Keratinocyte (primary cell): ENCODE measurements at regions not wholly inside any gene's neighbourhood (a gene's known extent, or its start where the extent isn't known, plus 50 kb on each side); places are given as distances from the start of the nearest gene placed in this dataset.

ENCODE experiments used
- DNase-seq: peaks from one replicate; pipeline ENCODE4 v3.0.0-alpha.2; 2011; ENCODE audit warnings: low read depth, missing footprints, low spot score
- FAIRE-seq: peaks from 2 replicates; lab custom pipeline; 2011; peaks lifted over from hg19 to GRCh38; lab: Jason Lieb, UNC
- H2AFZ ChIP-seq: 2 replicates; pipeline ENCODE4 v1.6.0; 2012; ENCODE audit warnings: low read length, control low read depth, inconsistent platforms; ENCODE audit not compliant: control insufficient read depth
- H3K27ac ChIP-seq: 2 replicates; pipeline ENCODE4 v1.5.1; 2011; ENCODE audit warnings: low read length; ENCODE audit not compliant: control insufficient read depth, insufficient read depth
- H3K27me3 ChIP-seq: 3 replicates; pipeline ENCODE4 v1.6.0; 2011; ENCODE audit warnings: low read length; ENCODE audit not compliant: control insufficient read depth, insufficient read depth; ENCODE audit errors: extremely low read depth
- H3K36me3 ChIP-seq, 2 experiments: 2 replicates in 1 of 2; 3 replicates in 1 of 2; pipeline ENCODE4 v1.5.1; 2011; ENCODE audit warnings: low read length in 2 of 2, mild to moderate bottlenecking in 1 of 2; ENCODE audit not compliant: control insufficient read depth in 2 of 2, insufficient read depth in 2 of 2; ENCODE audit errors: extremely low read depth in 1 of 2
- H3K4me1 ChIP-seq: 3 replicates; pipeline ENCODE4 v1.5.1; 2011; ENCODE audit warnings: low read length; ENCODE audit not compliant: control insufficient read depth, insufficient read depth; ENCODE audit errors: extremely low read depth
- H3K4me2 ChIP-seq: 3 replicates; pipeline ENCODE4 v1.6.0; 2011; ENCODE audit warnings: low read depth, low read length; ENCODE audit not compliant: control insufficient read depth, insufficient read depth; ENCODE audit errors: extremely low read depth
- H3K4me3 ChIP-seq, 3 experiments: fragments of 200-600 bp in 1 of 3; sonication (generic) in 1 of 3; 2 replicates in 2 of 3; 3 replicates in 1 of 3; pipeline ENCODE4 v1.5.1; 2011 to 2016; ENCODE audit warnings: low read length in 3 of 3, mild to moderate bottlenecking in 3 of 3, control low read depth in 2 of 3, inconsistent platforms in 1 of 3, low read depth in 1 of 3, mixed read lengths in 1 of 3, mixed run types in 1 of 3, moderate library complexity in 1 of 3; ENCODE audit not compliant: control insufficient read depth in 2 of 3, insufficient read depth in 2 of 3; ENCODE audit errors: extremely low read depth in 1 of 3
- H3K79me2 ChIP-seq: 2 replicates; pipeline ENCODE4 v1.6.0; 2012; ENCODE audit warnings: low read length; ENCODE audit not compliant: control insufficient read depth, insufficient read depth
- H3K9ac ChIP-seq: 3 replicates; pipeline ENCODE4 v1.6.0; 2011; ENCODE audit warnings: low read length; ENCODE audit not compliant: control insufficient read depth, insufficient read depth; ENCODE audit errors: extremely low read depth
- H3K9me1 ChIP-seq: 3 replicates; pipeline ENCODE4 v1.6.0; 2011; ENCODE audit warnings: low read length; ENCODE audit not compliant: control insufficient read depth, insufficient read depth; ENCODE audit errors: extremely low read depth
- H3K9me3 ChIP-seq: 2 replicates; pipeline ENCODE4 v1.5.1; 2012; ENCODE audit warnings: low read depth, low read length; ENCODE audit not compliant: control insufficient read depth
- H4K20me1 ChIP-seq: 3 replicates; pipeline ENCODE4 v1.6.0; 2011; ENCODE audit warnings: low read length; ENCODE audit not compliant: control insufficient read depth, insufficient read depth; ENCODE audit errors: extremely low read depth
- EZH2 ChIP-seq: IDR thresholded peaks from one replicate; pipeline ENCODE4 v1.6.1; 2012; ENCODE audit warnings: inconsistent platforms, mild to moderate bottlenecking, low read length, moderate library complexity
- dilution Hi-C: fragments of 300-500 bp; cut with MboI; formaldehyde crosslinking; loops from one replicate; pipeline ENCODE4 v1.7.0; 2020; ENCODE audit warnings: low sequenced_read_pairs; ENCODE audit not compliant: extremely low pct_ligation_motif_present
- TF ChIP-seq, protein P1 (sequence below), 3 experiments: IDR thresholded peaks in 1 of 3; conservative IDR thresholded peaks in 1 of 3; optimal IDR thresholded peaks in 1 of 3; 2 replicates in 2 of 3; 3 replicates in 1 of 3; pipeline versions ENCODE3 to v1.5.1; 2011; ENCODE audit warnings: low read length in 3 of 3, mild to moderate bottlenecking in 3 of 3, moderate library complexity in 2 of 3, control low read depth in 1 of 3, inconsistent platforms in 1 of 3; ENCODE audit not compliant: insufficient read depth in 2 of 3; ENCODE audit errors: extremely low read depth in 1 of 3

DNA sequence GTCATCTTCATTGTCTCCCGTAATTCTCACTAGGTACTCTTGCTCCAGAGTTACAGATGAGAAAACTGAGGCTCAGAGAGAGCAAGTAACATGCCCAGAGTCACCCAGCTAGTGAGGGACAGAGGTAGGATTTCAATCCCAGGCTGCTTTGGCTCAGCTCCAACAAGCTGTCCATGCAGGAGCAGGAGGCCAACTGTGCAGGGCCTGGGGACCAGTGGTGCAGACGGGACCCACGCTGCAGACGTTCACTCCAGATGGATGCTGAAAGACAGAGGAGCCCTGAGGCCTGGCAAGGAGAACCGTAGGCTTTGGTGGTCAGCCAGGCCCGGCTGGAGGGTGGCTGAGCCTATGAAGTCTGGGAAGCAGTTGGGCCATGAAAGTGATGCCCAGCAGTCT, 102.6 kb downstream of the MCFD2 start:
- TF ChIP-seq, protein P1, sequence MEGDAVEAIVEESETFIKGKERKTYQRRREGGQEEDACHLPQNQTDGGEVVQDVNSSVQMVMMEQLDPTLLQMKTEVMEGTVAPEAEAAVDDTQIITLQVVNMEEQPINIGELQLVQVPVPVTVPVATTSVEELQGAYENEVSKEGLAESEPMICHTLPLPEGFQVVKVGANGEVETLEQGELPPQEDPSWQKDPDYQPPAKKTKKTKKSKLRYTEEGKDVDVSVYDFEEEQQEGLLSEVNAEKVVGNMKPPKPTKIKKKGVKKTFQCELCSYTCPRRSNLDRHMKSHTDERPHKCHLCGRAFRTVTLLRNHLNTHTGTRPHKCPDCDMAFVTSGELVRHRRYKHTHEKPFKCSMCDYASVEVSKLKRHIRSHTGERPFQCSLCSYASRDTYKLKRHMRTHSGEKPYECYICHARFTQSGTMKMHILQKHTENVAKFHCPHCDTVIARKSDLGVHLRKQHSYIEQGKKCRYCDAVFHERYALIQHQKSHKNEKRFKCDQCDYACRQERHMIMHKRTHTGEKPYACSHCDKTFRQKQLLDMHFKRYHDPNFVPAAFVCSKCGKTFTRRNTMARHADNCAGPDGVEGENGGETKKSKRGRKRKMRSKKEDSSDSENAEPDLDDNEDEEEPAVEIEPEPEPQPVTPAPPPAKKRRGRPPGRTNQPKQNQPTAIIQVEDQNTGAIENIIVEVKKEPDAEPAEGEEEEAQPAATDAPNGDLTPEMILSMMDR (optimal IDR thresholded peaks at IDR 0.05 in 1 of 3, IDR thresholded peaks at IDR 0.05 in 1 of 3, conservative IDR thresholded peaks at IDR 0.05 in 1 of 3; ENCODE audit: extremely low read depth in 1 of 3, insufficient read depth in 2 of 3, low read length in 3 of 3): no peak
- TF ChIP-seq EZH2: no peak
- DNase-seq (no peak), FAIRE-seq (no peak)
- dilution Hi-C loops: no loop called here
- Histone ChIP-seq H3K9me1 (no peaks in the 10 kb centered on the region), H3K9me3 (no peaks in the 10 kb centered on the region), H3K4me1 (peaks cover 7% of the 10 kb centered on the region), H3K27ac (no peak overlapping the region), H3K27me3 (peaks cover 10% of the 10 kb centered on the region), H3K9ac (no peak overlapping the region), H2AFZ (no peak overlapping the region), H3K79me2 (no peaks in the 10 kb centered on the region), H3K36me3 (no peaks in the 10 kb centered on the region), H3K4me2 (no peak overlapping the region), H3K4me3 (no peak overlapping the region), H4K20me1 (no peaks in the 10 kb centered on the region)
